ENCODE measurements at regions not wholly inside any gene's neighbourhood (a gene's known extent, or its start where the extent isn't known, plus 50 kb on each side); places are given as distances from the start of the nearest gene placed in this dataset.

- Histone ChIP-seq H3K9me2 (ENCODE audit: insufficient read depth, low read length) (no peaks in the 10 kb centered on the region), H4K20me1 (ENCODE audit: insufficient read depth) (no peaks in the 10 kb centered on the region), H3K36me3 (ENCODE audit: insufficient read depth, low read length) (no peaks in the 10 kb centered on the region), H3K9ac (ENCODE audit: low read length) (no peak overlapping the region), H3K27ac (ENCODE audit: low read length) (no peak overlapping the region), H3K4me2 (ENCODE audit: low read length) (no peak overlapping the region), H3K79me2 (replicated peaks; ENCODE audit: insufficient read depth, low read length) (no peaks in the 10 kb centered on the region), H3K9me3 (ENCODE audit: low read length) (no peaks in the 10 kb centered on the region), H2AFZ (ENCODE audit: low read depth, low read length) (no peak overlapping the region), H3K27me3 (ENCODE audit: insufficient read depth, low read depth, low read length) (no peaks in the 10 kb centered on the region), H3K4me3 (ENCODE audit: low read length) (no peak overlapping the region), H3F3A (ENCODE audit: insufficient read depth, low read length, poor library complexity, severe bottlenecking) (no peaks in the 10 kb centered on the region)
- TF ChIP-seq TAF1 (IDR thresholded peaks at IDR 0.05; ENCODE audit: low read depth) = no peak
- TF ChIP-seq RAD21 (conservative IDR thresholded peaks at IDR 0.05) = no peak
- no peak for TF ChIP-seq SMC3 (conservative IDR thresholded peaks at IDR 0.05; ENCODE audit: poor library complexity)
- no peak for TF ChIP-seq CTCF (IDR thresholded peaks at IDR 0.05; ENCODE audit: poor library complexity, severe bottlenecking)
- no peak for TF ChIP-seq REST (IDR thresholded peaks at IDR 0.05; ENCODE audit: borderline replicate concordance)
- no peak for TF ChIP-seq EZH2 (IDR thresholded peaks at IDR 0.05; ENCODE audit: borderline replicate concordance, insufficient read depth, low read length, poor library complexity, severe bottlenecking)
- no peak for TF ChIP-seq EP300 (conservative IDR thresholded peaks at IDR 0.05; ENCODE audit: poor library complexity, severe bottlenecking)
- TF ChIP-seq POLR2AphosphoS5 (IDR thresholded peaks at IDR 0.05) = no peak
- TF ChIP-seq MXI1 (conservative IDR thresholded peaks at IDR 0.05; ENCODE audit: poor library complexity, severe bottlenecking) = no peak
Measured at GRCh38 chr14:84468153-84468552, 1061.8 kb upstream of the FLRT2 start.

GRCh38 chr14:84477996-84478395, 1051.9 kb upstream of the FLRT2 start:
- no peaks in the 10 kb centered on the region for H4K20me1 ChIP-seq (ENCODE audit: insufficient read depth)
- no peaks in the 10 kb centered on the region for H3K36me3 ChIP-seq (ENCODE audit: insufficient read depth, low read length)
- H3K4me3 ChIP-seq (ENCODE audit: low read length) = no peak overlapping the region
- no peak overlapping the region for H2AFZ ChIP-seq (ENCODE audit: low read depth, low read length)
- H3K4me2 ChIP-seq (ENCODE audit: low read length) = no peak overlapping the region
- no peaks in the 10 kb centered on the region for H3K9me2 ChIP-seq (ENCODE audit: insufficient read depth, low read length)
- no peak overlapping the region for H3K9ac ChIP-seq (ENCODE audit: low read length)
- H3K79me2 ChIP-seq (replicated peaks; ENCODE audit: insufficient read depth, low read length) = no peaks in the 10 kb centered on the region
- H3F3A ChIP-seq (ENCODE audit: insufficient read depth, low read length, poor library complexity, severe bottlenecking) = no peaks in the 10 kb centered on the region
- H3K27ac ChIP-seq (ENCODE audit: low read length) = no peak overlapping the region
- TF ChIP-seq SMC3 (conservative IDR thresholded peaks at IDR 0.05; ENCODE audit: poor library complexity) = no peak
- TF ChIP-seq CTCF (IDR thresholded peaks at IDR 0.05; ENCODE audit: poor library complexity, severe bottlenecking) = no peak
- TF ChIP-seq EZH2 (IDR thresholded peaks at IDR 0.05; ENCODE audit: borderline replicate concordance, insufficient read depth, low read length, poor library complexity, severe bottlenecking) = no peak
- no peak for TF ChIP-seq REST (IDR thresholded peaks at IDR 0.05; ENCODE audit: borderline replicate concordance)
- no peak for TF ChIP-seq POLR2AphosphoS5 (IDR thresholded peaks at IDR 0.05)
- no peak for TF ChIP-seq RAD21 (conservative IDR thresholded peaks at IDR 0.05)
- no peak for TF ChIP-seq EP300 (conservative IDR thresholded peaks at IDR 0.05; ENCODE audit: poor library complexity, severe bottlenecking)
- no peak for TF ChIP-seq TAF1 (IDR thresholded peaks at IDR 0.05; ENCODE audit: low read depth)
- TF ChIP-seq MXI1 (conservative IDR thresholded peaks at IDR 0.05; ENCODE audit: poor library complexity, severe bottlenecking) = no peak
- H3K27me3 ChIP-seq (ENCODE audit: insufficient read depth, low read depth, low read length) = no peaks in the 10 kb centered on the region
- H3K9me3 ChIP-seq (ENCODE audit: low read length) = no peaks in the 10 kb centered on the region
